T-helper 1 cell treated with Interleukin-12 subunit alpha and Interleukin-12 subunit beta and Interleukin-4 antibody, amounts not matched to agents 30 μg/mL and 1 μg/mL, for 36 hours (primary cell): ENCODE measurements at regions not wholly inside any gene's neighbourhood (a gene's known extent, or its start where the extent isn't known, plus 50 kb on each side); places are given as distances from the start of the nearest gene placed in this dataset.

Experiments used
- H3K27ac Mint-ChIP-seq: one replicate; pipeline ENCODE4 v1.8.0; 2021; ENCODE audit warnings: mild to moderate bottlenecking, mixed read lengths
- H3K27me3 Mint-ChIP-seq: one replicate; pipeline ENCODE4 v1.8.0; 2021; ENCODE audit warnings: low read depth, mixed read lengths
- H3K36me3 Mint-ChIP-seq: one replicate; pipeline ENCODE4 v1.8.0; 2021; ENCODE audit warnings: low read depth, mixed read lengths
- H3K4me1 Mint-ChIP-seq: one replicate; pipeline ENCODE4 v1.8.0; 2021; ENCODE audit warnings: low read depth, mixed read lengths
- H3K4me3 Mint-ChIP-seq: one replicate; pipeline ENCODE4 v1.8.0; 2021; ENCODE audit warnings: mild to moderate bottlenecking, moderate library complexity, mixed read lengths
- H3K9me3 Mint-ChIP-seq: one replicate; pipeline ENCODE4 v1.8.0; 2021; ENCODE audit warnings: mixed read lengths

DNA sequence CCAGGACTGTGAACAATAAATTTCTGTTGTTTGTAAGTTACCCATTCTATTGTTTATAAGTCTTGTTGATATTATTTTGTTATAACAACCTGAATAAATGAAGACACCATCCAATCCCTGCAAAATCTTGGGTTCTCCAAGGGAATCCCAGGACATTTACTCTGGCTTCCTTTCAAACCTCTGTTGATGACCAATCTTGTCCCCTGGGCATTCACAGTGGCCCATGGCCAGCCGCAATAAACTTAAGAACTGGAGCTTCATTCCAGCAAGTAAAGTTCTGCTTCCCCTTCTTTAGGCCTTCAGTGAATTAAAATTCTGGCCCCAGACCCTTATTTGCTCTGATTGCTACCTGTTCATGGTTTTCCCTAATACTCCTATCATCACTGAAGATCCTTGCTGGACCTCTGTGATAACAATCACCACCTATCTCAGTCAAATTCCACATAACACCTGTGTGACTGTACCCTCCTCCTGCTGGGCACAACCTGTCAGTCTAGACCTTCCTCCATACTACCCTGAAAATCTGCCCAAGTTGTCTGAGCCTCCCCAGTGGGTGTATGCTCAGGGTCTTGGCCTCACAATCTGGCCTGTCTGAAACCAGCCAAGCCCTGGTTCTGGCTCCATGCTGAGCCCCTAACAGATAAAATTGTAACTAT lies 153.1 kb downstream of the SEMA6D start:
- Mint-ChIP-seq H3K36me3 (no peaks in the 10 kb centered on the region), H3K4me3 (no peak overlapping the region), H3K4me1 (no peaks in the 10 kb centered on the region), H3K27me3 (no peaks in the 10 kb centered on the region), H3K9me3 (no peaks in the 10 kb centered on the region), H3K27ac (no peak overlapping the region)

DNA sequence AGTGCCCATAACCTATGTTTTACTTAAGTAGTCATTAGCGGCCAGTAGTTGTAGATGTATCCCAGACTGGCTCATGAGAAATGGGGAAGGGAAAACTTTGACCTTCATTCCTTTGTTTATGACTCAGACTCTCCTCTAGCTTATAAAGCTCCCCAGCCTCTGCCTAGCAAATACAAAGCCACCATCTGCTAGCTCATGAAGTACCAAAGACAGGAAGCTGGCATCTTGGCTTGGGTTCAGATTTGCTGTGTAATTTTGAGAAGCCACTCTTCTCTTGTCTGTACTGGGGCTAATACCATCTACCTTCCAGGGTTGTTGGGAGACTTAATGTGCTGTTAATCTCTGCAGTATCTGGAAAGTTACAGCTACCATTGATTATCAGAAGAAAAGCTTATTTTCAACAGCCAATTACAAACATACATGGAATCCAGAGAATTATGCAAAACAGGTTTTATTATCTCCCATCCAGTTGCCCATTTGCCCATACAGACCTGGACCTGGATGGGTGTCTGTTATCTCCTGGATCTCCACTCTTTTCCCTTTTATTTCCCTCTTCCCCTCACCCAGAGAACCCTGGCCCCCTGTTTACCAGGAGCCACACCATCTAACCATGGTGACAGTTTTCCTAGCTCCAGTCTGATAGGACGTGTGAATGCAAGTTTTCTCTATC lies 153.8 kb downstream of the SEMA6D start:
- no peaks in the 10 kb centered on the region for H3K27me3 Mint-ChIP-seq
- H3K4me1 Mint-ChIP-seq, result no peaks in the 10 kb centered on the region
- no peak overlapping the region for H3K27ac Mint-ChIP-seq
- no peaks in the 10 kb centered on the region for H3K36me3 Mint-ChIP-seq
- H3K4me3 Mint-ChIP-seq, result no peak overlapping the region
- H3K9me3 Mint-ChIP-seq, result no peaks in the 10 kb centered on the region

- Mint-ChIP-seq H3K9me3 (no peaks in the 10 kb centered on the region), H3K27me3 (no peaks in the 10 kb centered on the region), H3K4me3 (no peak overlapping the region), H3K4me1 (no peaks in the 10 kb centered on the region), H3K27ac (no peak overlapping the region), H3K36me3 (no peaks in the 10 kb centered on the region)
Measured at GRCh38 chr15:47872208-47872607, 154.9 kb downstream of the SEMA6D start.

DNA sequence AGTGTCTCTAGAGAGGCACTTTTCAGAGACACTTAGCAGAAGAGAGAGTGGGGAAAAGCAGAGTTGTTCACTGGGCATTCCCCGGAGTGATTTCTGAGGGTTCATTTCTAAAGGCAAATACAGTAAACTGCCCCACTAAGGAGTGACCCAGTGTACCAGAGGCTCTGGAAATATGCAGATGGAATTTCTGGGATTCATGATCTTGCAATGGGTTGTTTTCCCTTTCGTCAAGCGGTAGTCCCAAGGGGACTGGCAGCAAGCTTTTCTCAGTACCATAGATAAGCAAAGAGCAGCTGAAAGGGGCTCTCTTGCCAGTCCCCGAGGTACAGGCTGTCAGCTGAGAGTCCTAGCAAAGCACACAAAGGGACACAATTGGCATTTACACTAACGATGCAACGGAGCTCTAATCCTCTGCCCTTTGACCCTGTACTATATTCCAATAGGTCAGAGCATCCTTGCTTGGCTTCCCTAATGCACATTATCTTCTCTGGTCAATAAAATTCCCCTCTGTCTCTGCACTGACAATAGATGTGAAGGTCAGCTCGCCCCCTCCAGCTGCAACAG lies 155.6 kb downstream of the SEMA6D start:
- H3K4me3 Mint-ChIP-seq, result no peak overlapping the region
- H3K36me3 Mint-ChIP-seq, result no peaks in the 10 kb centered on the region
- H3K9me3 Mint-ChIP-seq, result no peaks in the 10 kb centered on the region
- H3K4me1 Mint-ChIP-seq, result no peaks in the 10 kb centered on the region
- no peaks in the 10 kb centered on the region for H3K27me3 Mint-ChIP-seq
- H3K27ac Mint-ChIP-seq, result no peak overlapping the region

GRCh38 chr15:47876986-47877385 lies 159.7 kb downstream of the SEMA6D start:
- H3K27ac Mint-ChIP-seq, result no peak overlapping the region

GRCh38 chr15:47877836-47878235 lies 160.5 kb downstream of the SEMA6D start:
- H3K9me3 Mint-ChIP-seq, result no peaks in the 10 kb centered on the region
- no peaks in the 10 kb centered on the region for H3K4me1 Mint-ChIP-seq
- no peaks in the 10 kb centered on the region for H3K27me3 Mint-ChIP-seq
- H3K36me3 Mint-ChIP-seq, result no peaks in the 10 kb centered on the region
- H3K27ac Mint-ChIP-seq, result no peak overlapping the region
- no peak overlapping the region for H3K4me3 Mint-ChIP-seq

More at GRCh38 chr15:47876986-47877385, 159.7 kb downstream of the SEMA6D start:
- H3K27me3 Mint-ChIP-seq, result no peaks in the 10 kb centered on the region
- no peaks in the 10 kb centered on the region for H3K9me3 Mint-ChIP-seq
- H3K36me3 Mint-ChIP-seq, result no peaks in the 10 kb centered on the region
- H3K4me3 Mint-ChIP-seq, result no peak overlapping the region
- H3K4me1 Mint-ChIP-seq, result no peaks in the 10 kb centered on the region

DNA sequence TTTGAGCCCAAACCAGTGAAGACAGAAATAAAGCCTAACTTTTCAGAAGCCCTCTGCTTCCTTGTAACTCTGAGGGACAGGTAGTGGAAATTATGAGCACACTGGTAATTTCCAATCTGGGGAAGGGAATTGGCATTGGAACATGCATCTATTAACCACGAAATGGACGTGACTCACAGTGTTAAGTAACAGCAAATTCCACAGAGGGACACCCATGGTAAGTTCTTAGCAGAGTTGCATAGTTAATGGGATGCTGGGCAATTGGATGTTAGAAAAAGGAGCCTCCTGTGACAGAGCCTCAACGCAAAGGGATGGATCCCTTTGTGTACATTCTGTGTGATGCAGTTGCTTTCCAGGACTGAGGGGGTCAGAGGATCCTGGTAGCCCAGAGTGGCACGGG lies 168.6 kb downstream of the SEMA6D start:
- H3K36me3 Mint-ChIP-seq, result no peaks in the 10 kb centered on the region
- no peaks in the 10 kb centered on the region for H3K27me3 Mint-ChIP-seq
- no peaks in the 10 kb centered on the region for H3K4me1 Mint-ChIP-seq
- no peaks in the 10 kb centered on the region for H3K9me3 Mint-ChIP-seq
- no peak overlapping the region for H3K4me3 Mint-ChIP-seq
- H3K27ac Mint-ChIP-seq, result no peak overlapping the region

GRCh38 chr15:47887241-47887800 lies 170.0 kb downstream of the SEMA6D start:
- Mint-ChIP-seq H3K4me3 (no peak overlapping the region), H3K4me1 (no peaks in the 10 kb centered on the region), H3K27me3 (no peaks in the 10 kb centered on the region)

DNA sequence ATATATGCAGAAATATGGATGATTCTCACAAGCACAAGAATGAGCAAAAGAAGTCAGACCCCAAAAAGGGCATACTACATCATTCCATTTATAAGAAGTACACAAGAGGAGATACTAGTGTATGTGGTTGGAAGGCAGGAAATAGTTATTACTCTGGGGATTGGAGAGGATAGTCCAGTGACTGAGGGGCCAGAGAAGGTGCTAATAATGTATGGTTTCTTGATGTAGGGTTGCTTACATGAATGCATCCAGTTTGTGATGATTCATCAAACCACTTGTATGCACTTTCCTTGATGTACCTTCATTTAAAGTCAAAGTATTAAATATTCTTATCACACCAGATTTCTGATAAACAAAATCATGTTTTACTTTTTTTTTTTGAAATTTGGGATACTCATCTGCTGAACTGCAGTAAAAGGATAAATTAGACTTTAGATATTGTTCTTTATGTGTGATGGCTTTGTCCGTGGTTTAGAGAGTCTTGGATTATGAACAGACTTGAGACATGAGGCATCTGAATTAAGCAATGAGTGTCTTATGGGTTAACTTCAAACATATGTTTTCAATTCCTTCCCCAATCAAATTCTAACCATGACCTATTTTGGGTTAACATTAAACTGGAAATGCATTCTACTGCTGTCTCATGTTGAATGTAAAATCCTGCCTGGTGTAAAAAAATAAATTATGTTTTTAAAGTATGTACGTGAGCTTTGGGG lies 171.2 kb downstream of the SEMA6D start:
- Mint-ChIP-seq H3K36me3 (no peaks in the 10 kb centered on the region), H3K27me3 (no peaks in the 10 kb centered on the region), H3K9me3 (no peaks in the 10 kb centered on the region), H3K4me3 (no peak overlapping the region), H3K4me1 (no peaks in the 10 kb centered on the region), H3K27ac (no peak overlapping the region)

More at GRCh38 chr15:47887241-47887800, 170.0 kb downstream of the SEMA6D start:
- Mint-ChIP-seq H3K36me3 (no peaks in the 10 kb centered on the region), H3K9me3 (no peaks in the 10 kb centered on the region), H3K27ac (no peak overlapping the region)

DNA sequence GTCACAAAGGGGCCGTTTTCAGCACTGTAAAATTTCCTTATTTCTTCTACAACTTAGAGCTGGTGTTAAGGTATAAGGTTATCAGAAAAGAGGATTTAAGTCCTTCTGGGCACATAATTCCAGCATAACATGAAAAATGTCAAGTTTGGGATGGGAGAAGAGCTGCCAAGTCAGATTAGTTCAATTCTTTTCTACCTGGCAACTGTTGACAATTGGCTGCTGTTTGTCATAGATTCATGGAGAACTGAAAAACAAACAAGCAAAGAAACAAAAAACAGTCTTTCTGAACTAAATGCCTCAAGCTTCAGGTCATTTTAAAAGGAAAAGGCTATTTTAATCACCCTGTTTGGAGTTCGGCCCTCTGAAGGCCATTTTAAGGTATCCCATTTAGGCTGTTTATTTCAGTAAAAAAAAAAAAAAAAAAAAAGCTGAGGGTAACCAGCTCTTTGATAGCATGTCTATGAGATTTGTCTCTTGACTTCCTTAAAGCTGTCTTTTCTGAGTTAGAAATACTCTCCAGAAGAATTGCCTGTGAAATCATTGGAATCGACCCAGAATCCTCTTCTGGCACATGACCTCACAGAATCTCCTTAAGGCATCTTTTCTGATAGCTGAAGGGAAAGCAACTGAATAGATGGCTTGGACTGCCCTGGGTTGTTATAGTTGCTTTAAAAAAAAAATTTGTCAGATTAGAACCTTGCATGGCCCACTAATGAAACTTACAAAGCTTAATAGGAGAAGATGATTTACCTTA lies 173.3 kb downstream of the SEMA6D start:
- no peaks in the 10 kb centered on the region for H3K36me3 Mint-ChIP-seq
- no peak overlapping the region for H3K27ac Mint-ChIP-seq
- no peaks in the 10 kb centered on the region for H3K4me1 Mint-ChIP-seq
- H3K27me3 Mint-ChIP-seq, result no peaks in the 10 kb centered on the region
- H3K9me3 Mint-ChIP-seq, result no peaks in the 10 kb centered on the region
- H3K4me3 Mint-ChIP-seq, result no peak overlapping the region

GRCh38 chr15:47897525-47897924 lies 180.2 kb downstream of the SEMA6D start:
- Mint-ChIP-seq H3K4me1 (no peaks in the 10 kb centered on the region), H3K27me3 (peaks cover 2% of the 10 kb centered on the region), H3K9me3 (peaks cover 5% of the 10 kb centered on the region), H3K4me3 (no peak overlapping the region), H3K27ac (no peak overlapping the region), H3K36me3 (no peaks in the 10 kb centered on the region)

- Mint-ChIP-seq H3K27ac (no peak overlapping the region), H3K9me3 (peaks cover 22% of the 10 kb centered on the region), H3K27me3 (peaks cover 2% of the 10 kb centered on the region), H3K36me3 (no peaks in the 10 kb centered on the region), H3K4me1 (no peaks in the 10 kb centered on the region), H3K4me3 (no peak overlapping the region)
Measured at GRCh38 chr15:47900751-47901150, 183.4 kb downstream of the SEMA6D start.

- peaks cover 2% of the 10 kb centered on the region for H3K27me3 Mint-ChIP-seq
- H3K27ac Mint-ChIP-seq, result no peak overlapping the region
- H3K4me1 Mint-ChIP-seq, result no peaks in the 10 kb centered on the region
- no peak overlapping the region for H3K4me3 Mint-ChIP-seq
- no peaks in the 10 kb centered on the region for H3K36me3 Mint-ChIP-seq
- H3K9me3 Mint-ChIP-seq, result peaks cover 22% of the 10 kb centered on the region
Measured at GRCh38 chr15:47903368-47903767, 186.1 kb downstream of the SEMA6D start.

DNA sequence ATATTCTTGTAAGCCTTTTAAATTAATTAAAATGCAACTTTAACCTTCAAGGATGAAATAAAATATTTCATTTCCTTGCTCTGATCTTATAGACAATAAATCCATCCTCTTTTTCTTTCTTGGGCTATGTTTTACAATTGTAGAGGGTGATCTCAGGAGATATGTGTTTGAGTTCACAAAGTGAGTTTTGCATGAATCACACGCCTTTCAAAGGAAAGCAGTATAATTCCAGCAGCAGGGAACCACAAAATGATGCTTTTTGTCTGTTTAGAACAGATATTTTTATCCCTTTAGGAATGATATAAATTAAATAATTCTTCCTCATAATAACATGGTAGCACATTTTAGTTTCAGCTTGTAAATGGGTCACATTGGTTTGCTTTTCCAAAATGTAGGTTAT lies 191.2 kb downstream of the SEMA6D start:
- peaks cover 10% of the 10 kb centered on the region for H3K9me3 Mint-ChIP-seq
- no peak overlapping the region for H3K27ac Mint-ChIP-seq
- no peak overlapping the region for H3K4me3 Mint-ChIP-seq
- H3K27me3 Mint-ChIP-seq, result no peaks in the 10 kb centered on the region
- no peaks in the 10 kb centered on the region for H3K4me1 Mint-ChIP-seq
- H3K36me3 Mint-ChIP-seq, result no peaks in the 10 kb centered on the region
